Activated CD4-positive, alpha-beta memory T cell treated with anti-CD3 and anti-CD28 coated beads for 36 hours (primary cell): ENCODE measurements at regions not wholly inside any gene's neighbourhood (a gene's known extent, or its start where the extent isn't known, plus 50 kb on each side); places are given as distances from the start of the nearest gene placed in this dataset.
A peak's percentile ranks its signal among the peaks of the same experiment; 100 is the strongest.

ENCODE experiments used
- CTCF ChIA-PET: fragments of 350-600 bp; sonication (Branson Sonifier 250); formaldehyde crosslinking; loops from one replicate; lab custom pipeline; 2021; ENCODE audit warnings: antibody characterized with exemption, inconsistent platforms; lab: Charles Lee
- POLR2A ChIA-PET: fragments of 350-600 bp; sonication (Branson Sonifier 250); formaldehyde crosslinking; loops from one replicate; lab custom pipeline; 2021; ENCODE audit warnings: antibody characterized with exemption; lab: Charles Lee
- DNase-seq: peaks from one replicate; pipeline ENCODE4 v3.0.0-alpha.2; 2020
- H3K27ac Mint-ChIP-seq: one replicate; pipeline ENCODE4 v1.8.0; 2021; ENCODE audit warnings: mixed read lengths
- H3K27me3 Mint-ChIP-seq: one replicate; pipeline ENCODE4 v1.8.0; 2021; ENCODE audit warnings: mixed read lengths
- H3K36me3 Mint-ChIP-seq: one replicate; pipeline ENCODE4 v1.8.0; 2021; ENCODE audit warnings: mixed read lengths
- H3K4me1 Mint-ChIP-seq: one replicate; pipeline ENCODE4 v1.8.0; 2021; ENCODE audit warnings: low read depth, mixed read lengths
- H3K4me3 Mint-ChIP-seq: one replicate; pipeline ENCODE4 v1.8.0; 2021; ENCODE audit warnings: mild to moderate bottlenecking, mixed read lengths
- H3K9me3 Mint-ChIP-seq: one replicate; pipeline ENCODE4 v1.8.0; 2021; ENCODE audit warnings: mixed read lengths
- intact Hi-C: fragments of 100-400 bp; cut with micrococcal nuclease; formaldehyde crosslinking; loops from one replicate; pipeline ENCODE4 v1.15.1; 2023

DNA sequence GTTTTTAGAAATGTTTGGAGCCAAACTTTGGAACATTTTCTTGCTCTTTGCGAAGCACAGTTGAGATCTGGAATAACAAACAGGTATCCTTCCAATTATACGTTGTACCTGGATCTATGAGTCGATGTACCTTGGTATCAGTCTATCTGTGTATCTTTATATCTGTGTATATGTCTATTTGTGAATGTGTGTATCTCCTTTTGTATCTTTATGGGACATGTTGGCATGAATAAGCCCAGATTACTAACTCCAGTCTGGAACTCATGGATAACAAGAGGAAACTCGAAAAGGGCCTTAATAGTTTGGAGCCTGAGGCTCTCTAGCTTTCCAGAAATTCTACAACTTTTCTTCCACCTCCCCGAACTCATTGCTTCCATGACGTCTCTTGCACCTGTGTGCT is 490.0 kb downstream of the GATA3 start:
- no peak overlapping the region for H3K4me3 Mint-ChIP-seq
- H3K36me3 Mint-ChIP-seq = peaks cover 4% of the 10 kb centered on the region
- CTCF ChIA-PET = no interaction called here
- DNase-seq = no peak
- peaks cover 15% of the 10 kb centered on the region for H3K4me1 Mint-ChIP-seq
- POLR2A ChIA-PET = no interaction called here
- intact Hi-C loops = no loop called here
- peaks cover 16% of the 10 kb centered on the region for H3K9me3 Mint-ChIP-seq
- no peaks in the 10 kb centered on the region for H3K27me3 Mint-ChIP-seq
- no peak overlapping the region for H3K27ac Mint-ChIP-seq

GRCh38 chr10:8554574-8554973 is 500.1 kb downstream of the GATA3 start:
- H3K4me1 Mint-ChIP-seq = no peaks in the 10 kb centered on the region
- intact Hi-C loops = no loop called here
- H3K27me3 Mint-ChIP-seq = peaks cover 2% of the 10 kb centered on the region
- no peak overlapping the region for H3K27ac Mint-ChIP-seq
- no peak for DNase-seq
- H3K36me3 Mint-ChIP-seq = no peaks in the 10 kb centered on the region
- H3K4me3 Mint-ChIP-seq = no peak overlapping the region
- CTCF ChIA-PET = no interaction called here
- no peaks in the 10 kb centered on the region for H3K9me3 Mint-ChIP-seq
- POLR2A ChIA-PET = no interaction called here

- Mint-ChIP-seq H3K4me1 (no peaks in the 10 kb centered on the region), H3K9me3 (no peaks in the 10 kb centered on the region), H3K36me3 (no peaks in the 10 kb centered on the region), H3K4me3 (no peak overlapping the region), H3K27ac (no peak overlapping the region), H3K27me3 (peaks cover 2% of the 10 kb centered on the region)
- ChIA-PET CTCF (no interaction called here), POLR2A (no interaction called here)
- intact Hi-C loops = no loop called here
- no peak for DNase-seq
These were observed 501.8 kb downstream of the GATA3 start for GRCh38 chr10:8556321-8556720.

DNA sequence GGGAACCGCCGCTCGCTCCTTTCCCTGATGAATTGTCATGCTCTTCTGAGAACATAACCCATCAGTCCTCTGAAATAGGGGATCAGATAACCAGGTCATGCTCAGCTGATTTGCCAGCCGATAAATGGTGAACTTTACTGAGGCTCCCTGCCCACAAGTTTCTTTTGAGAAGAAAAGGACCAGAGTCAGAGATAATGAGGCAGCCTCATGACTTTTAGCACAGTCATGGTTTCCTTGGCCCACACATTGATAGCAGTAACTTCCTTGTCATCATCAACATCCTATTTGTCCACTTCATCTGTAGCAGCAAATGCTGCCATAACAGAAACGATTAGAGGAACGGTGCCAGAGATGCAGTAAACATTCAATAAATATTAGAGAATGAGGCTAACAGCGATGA is 509.0 kb downstream of the GATA3 start:
- Mint-ChIP-seq H3K36me3 (no peaks in the 10 kb centered on the region), H3K4me1 (peaks cover 4% of the 10 kb centered on the region), H3K9me3 (no peaks in the 10 kb centered on the region), H3K27ac (no peak overlapping the region), H3K4me3 (no peak overlapping the region), H3K27me3 (peaks cover 3% of the 10 kb centered on the region)
- ChIA-PET CTCF (no interaction called here), POLR2A (no interaction called here)
- DNase-seq = peak; percentile 10
- intact Hi-C loops = no loop called here

GRCh38 chr10:8566737-8567136 is 512.2 kb downstream of the GATA3 start:
- H3K36me3 Mint-ChIP-seq = no peaks in the 10 kb centered on the region
- ChIA-PET CTCF (no interaction called here), POLR2A (no interaction called here)
- H3K27me3 Mint-ChIP-seq = peaks cover 3% of the 10 kb centered on the region
- no peak for DNase-seq
- no peak overlapping the region for H3K4me3 Mint-ChIP-seq
- no peaks in the 10 kb centered on the region for H3K9me3 Mint-ChIP-seq
- intact Hi-C loops = no loop called here
- peaks cover 11% of the 10 kb centered on the region for H3K4me1 Mint-ChIP-seq
- H3K27ac Mint-ChIP-seq = no peak overlapping the region

GRCh38 chr10:8568401-8568800 is 513.9 kb downstream of the GATA3 start:
- H3K4me1 Mint-ChIP-seq = peaks cover 11% of the 10 kb centered on the region
- peak; percentile 15 for DNase-seq
- CTCF ChIA-PET = no interaction called here
- no peaks in the 10 kb centered on the region for H3K36me3 Mint-ChIP-seq
- peak overlapping the region; percentile 19 for H3K27ac Mint-ChIP-seq
- intact Hi-C loops = no loop called here
- peaks cover 8% of the 10 kb centered on the region for H3K27me3 Mint-ChIP-seq
- no peaks in the 10 kb centered on the region for H3K9me3 Mint-ChIP-seq
- POLR2A ChIA-PET = interaction anchor here (0.7 to 1.0 kb wide), 2 partner anchors 9 to 487 kb away, joined by 3 read pairs; no protein-coding TSS in a partner anchor
- no peak overlapping the region for H3K4me3 Mint-ChIP-seq

- Mint-ChIP-seq H3K27me3 (peaks cover 25% of the 10 kb centered on the region), H3K9me3 (no peaks in the 10 kb centered on the region), H3K36me3 (peaks cover 2% of the 10 kb centered on the region), H3K4me3 (no peak overlapping the region), H3K27ac (peak overlapping the region; percentile 36), H3K4me1 (peaks cover 43% of the 10 kb centered on the region)
- intact Hi-C loops = loop anchor here (1.0 to 10.0 kb wide), 10 partner anchors 11 to 523 kb away; partner anchors contain the start of gene GATA3
- ChIA-PET POLR2A (no interaction called here), CTCF (no interaction called here)
- DNase-seq = no peak
These were observed 521.1 kb downstream of the GATA3 start for GRCh38 chr10:8575620-8576019.

DNA sequence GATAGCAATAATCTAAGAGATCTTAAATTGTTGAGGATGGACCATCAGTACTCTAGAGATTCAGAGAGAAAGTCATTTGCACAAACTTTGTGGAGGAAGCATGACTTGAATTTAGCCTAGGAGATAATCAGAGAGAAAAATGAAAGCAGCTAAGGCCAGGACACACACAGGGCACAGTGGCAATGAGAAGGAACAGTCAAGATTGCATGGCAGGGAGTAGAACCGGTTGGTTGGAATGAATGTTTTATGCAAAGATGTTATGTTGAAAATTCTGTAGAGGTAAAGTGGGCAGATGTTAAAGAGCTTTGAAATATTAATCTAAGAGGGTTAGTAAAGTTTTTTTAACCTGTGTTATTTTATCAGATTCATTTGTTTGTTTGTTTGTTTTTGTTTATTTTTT is 521.8 kb downstream of the GATA3 start:
- Mint-ChIP-seq H3K27me3 (peaks cover 26% of the 10 kb centered on the region), H3K27ac (peak overlapping the region; percentile 36), H3K4me1 (peaks cover 43% of the 10 kb centered on the region), H3K9me3 (no peaks in the 10 kb centered on the region), H3K36me3 (peaks cover 2% of the 10 kb centered on the region), H3K4me3 (no peak overlapping the region)
- POLR2A ChIA-PET = interaction anchor here (1.1 kb wide), 1 partner anchor 37 kb away, joined by 3 read pairs; no protein-coding TSS in a partner anchor
- no peak for DNase-seq
- intact Hi-C loops = loop anchor here (2.0 to 10.0 kb wide), 9 partner anchors 174 to 524 kb away; partner anchors contain the start of gene GATA3
- CTCF ChIA-PET = interaction anchor here (0.5 to 2.3 kb wide), 2 partner anchors 244 to 251 kb away, joined by 4 to 6 read pairs; no protein-coding TSS in a partner anchor

- H3K9me3 Mint-ChIP-seq = no peaks in the 10 kb centered on the region
- peaks cover 46% of the 10 kb centered on the region for H3K4me1 Mint-ChIP-seq
- intact Hi-C loops = loop anchor here (2.0 to 10.0 kb wide), 9 partner anchors 175 to 525 kb away; partner anchors contain the start of gene GATA3
- ChIA-PET POLR2A (interaction anchor here (1.1 to 1.2 kb wide), 2 partner anchors 8 to 37 kb away, joined by 3 read pairs; no protein-coding TSS in a partner anchor), CTCF (interaction anchor here (0.5 to 2.3 kb wide), 2 partner anchors 245 to 252 kb away, joined by 4 to 6 read pairs; no protein-coding TSS in a partner anchor)
- H3K36me3 Mint-ChIP-seq = peaks cover 2% of the 10 kb centered on the region
- peaks cover 26% of the 10 kb centered on the region for H3K27me3 Mint-ChIP-seq
- no peak for DNase-seq
- H3K27ac Mint-ChIP-seq = no peak overlapping the region
- H3K4me3 Mint-ChIP-seq = no peak overlapping the region
These were observed 522.4 kb downstream of the GATA3 start for GRCh38 chr10:8576911-8577310.

- Mint-ChIP-seq H3K27ac (peak overlapping the region; percentile 74), H3K4me3 (peak overlapping the region; percentile 13), H3K36me3 (peaks cover 2% of the 10 kb centered on the region), H3K9me3 (no peaks in the 10 kb centered on the region), H3K4me1 (peaks cover 49% of the 10 kb centered on the region), H3K27me3 (peaks cover 26% of the 10 kb centered on the region)
- peak; percentile 38 for DNase-seq
- intact Hi-C loops = loop anchor here (2.0 to 10.0 kb wide), 9 partner anchors 175 to 525 kb away; partner anchors contain the start of gene GATA3
- ChIA-PET CTCF (interaction anchor here (0.8 to 2.3 kb wide), 2 partner anchors 245 to 631 kb away, joined by 3 to 6 read pairs; no protein-coding TSS in a partner anchor), POLR2A (interaction anchor here (0.6 to 1.2 kb wide), 3 partner anchors 9 to 444 kb away, joined by 3 read pairs; no protein-coding TSS in a partner anchor)
These were observed 523.2 kb downstream of the GATA3 start for GRCh38 chr10:8577686-8578085.

DNA sequence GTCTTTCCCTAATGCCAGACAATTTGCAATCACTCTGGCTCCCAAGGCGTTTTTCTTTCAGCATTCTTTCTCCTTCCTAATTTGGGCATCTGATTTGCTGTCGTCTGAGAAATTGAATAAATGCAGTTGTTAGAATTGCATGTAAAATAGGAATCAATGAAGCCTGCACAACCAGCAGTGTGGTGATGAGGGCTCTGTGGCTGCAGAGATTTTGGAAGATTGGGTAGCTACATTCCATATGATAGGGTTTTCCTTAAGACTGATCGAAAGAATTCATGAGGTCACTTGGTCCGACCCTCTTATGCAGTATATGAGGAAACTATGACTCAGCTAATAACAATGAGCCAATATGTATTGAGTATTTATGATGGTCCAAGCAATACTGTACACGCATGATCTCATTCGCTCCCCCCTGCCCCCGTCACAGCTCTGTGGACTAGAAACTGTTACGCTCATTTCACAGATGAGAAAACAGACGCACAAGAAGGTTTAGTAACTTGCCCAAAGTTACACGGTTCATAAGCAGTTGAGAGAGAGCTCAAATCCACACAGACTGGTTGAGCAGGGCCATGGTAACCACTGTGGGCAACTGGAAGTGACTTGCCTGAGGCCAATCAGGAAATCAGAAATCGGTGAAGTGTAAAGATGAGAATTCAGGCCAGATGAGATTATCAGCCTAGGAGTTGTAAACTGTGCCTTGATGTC is 527.2 kb downstream of the GATA3 start:
- peaks cover 19% of the 10 kb centered on the region for H3K27me3 Mint-ChIP-seq
- H3K4me3 Mint-ChIP-seq = no peak overlapping the region
- intact Hi-C loops = no loop called here
- CTCF ChIA-PET = no interaction called here
- H3K36me3 Mint-ChIP-seq = no peaks in the 10 kb centered on the region
- no peaks in the 10 kb centered on the region for H3K9me3 Mint-ChIP-seq
- DNase-seq = no peak
- H3K27ac Mint-ChIP-seq = no peak overlapping the region
- peaks cover 38% of the 10 kb centered on the region for H3K4me1 Mint-ChIP-seq
- POLR2A ChIA-PET = no interaction called here

DNA sequence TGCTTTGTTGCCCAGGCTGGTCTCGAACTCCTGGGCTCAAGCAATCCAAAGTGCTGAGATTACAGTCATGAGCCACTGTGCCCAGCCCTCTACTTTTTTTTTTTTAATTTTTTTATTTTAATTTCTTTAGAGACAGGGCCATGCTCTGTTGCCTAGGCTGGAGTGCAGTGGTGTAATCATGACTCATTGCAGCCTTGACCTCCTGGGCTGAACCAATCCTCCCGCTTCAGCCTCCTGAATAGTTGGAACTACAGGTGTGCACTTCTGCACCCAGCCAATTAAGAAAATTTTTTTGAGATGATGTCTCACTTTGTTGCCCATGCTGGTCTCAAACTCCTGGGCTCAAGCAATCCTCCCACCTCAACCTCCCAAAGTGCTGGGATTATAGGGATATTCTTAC is 528.6 kb downstream of the GATA3 start:
- H3K27ac Mint-ChIP-seq = no peak overlapping the region
- H3K36me3 Mint-ChIP-seq = no peaks in the 10 kb centered on the region
- H3K9me3 Mint-ChIP-seq = no peaks in the 10 kb centered on the region
- no peak for DNase-seq
- H3K4me3 Mint-ChIP-seq = no peak overlapping the region
- peaks cover 30% of the 10 kb centered on the region for H3K27me3 Mint-ChIP-seq
- intact Hi-C loops = no loop called here
- H3K4me1 Mint-ChIP-seq = peaks cover 36% of the 10 kb centered on the region
- POLR2A ChIA-PET = no interaction called here
- CTCF ChIA-PET = no interaction called here
